NB4 (cell line): ENCODE measurements at regions not wholly inside any gene's neighbourhood (a gene's known extent, or its start where the extent isn't known, plus 50 kb on each side); places are given as distances from the start of the nearest gene placed in this dataset.

Experiments
- CTCF ChIP-seq: IDR thresholded peaks from one replicate; pipeline ENCODE4 v1.5.1; 2012; ENCODE audit warnings: low read depth, low read length
- MAX ChIP-seq: IDR thresholded peaks from 2 replicates; pipeline ENCODE4 v1.6.1; 2011; ENCODE audit warnings: low read depth, low read length
- MYC ChIP-seq: IDR thresholded peaks from 2 replicates; pipeline ENCODE4 v1.6.1; 2011; ENCODE audit warnings: low read depth, low read length
- POLR2A ChIP-seq: IDR thresholded peaks from 2 replicates; pipeline ENCODE4 v1.6.1; 2011; ENCODE audit warnings: mild to moderate bottlenecking; ENCODE audit not compliant: insufficient read length; ENCODE audit errors: extremely low read depth

GRCh38 chr3:39587113-39587512 is 119.6 kb downstream of the MOBP start:
- TF ChIP-seq CTCF, result no peak
- no peak for TF ChIP-seq MYC
- TF ChIP-seq POLR2A, result no peak
- TF ChIP-seq MAX, result no peak
